Breast epithelium (tissue), 4 donors: ENCODE measurements at regions not wholly inside any gene's neighbourhood (a gene's known extent, or its start where the extent isn't known, plus 50 kb on each side); places are given as distances from the start of the nearest gene placed in this dataset.

Experiments
- DNase-seq, 2 donors: peaks; one replicate each; pipeline ENCODE4 v3.0.0-alpha.2; 2019; ENCODE audit warnings: low spot score in 2 of 2
- H3K27ac ChIP-seq, 2 donors: fragments of 200-600 bp; sonication (generic) in 1 of 2; one replicate each; pipeline ENCODE4 v1.5.1; 2016 to 2019; ENCODE audit warnings: mild to moderate bottlenecking in 1 of 2
- H3K27me3 ChIP-seq, 2 donors: fragments of 200-600 bp; sonication (generic) in 1 of 2; one replicate each; pipeline versions ENCODE4 v1.5.1 to v1.6.0; 2017 to 2019; ENCODE audit warnings: control low read depth in 1 of 2, mild to moderate bottlenecking in 1 of 2
- H3K36me3 ChIP-seq: fragments of 200-600 bp; one replicate; pipeline ENCODE4 v1.5.1; 2019
- H3K4me1 ChIP-seq, 2 donors: fragments of 200-600 bp; sonication (generic); one replicate each; pipeline ENCODE4 v1.5.1; 2016 to 2019; ENCODE audit warnings: control low read depth in 1 of 2
- H3K4me3 ChIP-seq, 3 donors: fragments of 200-600 bp; sonication (generic); 1 replicate in 2 of 3; 2 replicates in 1 of 3; pipeline ENCODE4 v1.5.1; 2016 to 2019; ENCODE audit warnings: mild to moderate bottlenecking in 3 of 3, moderate library complexity in 2 of 3
- H3K9me3 ChIP-seq, 2 donors: fragments of 200-600 bp; sonication (generic) in 1 of 2; one replicate each; pipeline ENCODE4 v1.5.1; 2016 to 2019; ENCODE audit warnings: control low read depth in 1 of 2
- CTCF ChIP-seq, 3 donors: fragments of 450-650 bp; IDR thresholded peaks; one replicate each; pipeline ENCODE4 v1.5.1; 2016 to 2017; ENCODE audit warnings: antibody characterized with exemption in 3 of 3, mild to moderate bottlenecking in 3 of 3, moderate library complexity in 3 of 3
- POLR2A ChIP-seq: fragments of 450-650 bp; IDR thresholded peaks from one replicate; pipeline ENCODE4 v1.6.1; 2016; ENCODE audit warnings: antibody characterized with exemption, mild to moderate bottlenecking, moderate library complexity
- POLR2AphosphoS5 ChIP-seq, 3 donors: sonication (generic); formaldehyde crosslinking; IDR thresholded peaks; one replicate each; pipeline ENCODE4 v1.6.1; 2017; ENCODE audit warnings: antibody characterized with exemption in 3 of 3
- intact Hi-C: fragments of 100-400 bp; cut with DNase I; formaldehyde crosslinking; loops from one replicate; pipeline ENCODE4 v1.15.1; 2023; ENCODE audit warnings: low total_unique reads

GRCh38 chr2:19751631-19752030, 150.2 kb downstream of the TTC32 start:
- no peaks in the 10 kb centered on the region for H3K9me3 ChIP-seq
- no peak overlapping the region for H3K27ac ChIP-seq
- H3K4me1 ChIP-seq = no peaks in the 10 kb centered on the region
- no peak for TF ChIP-seq POLR2A
- TF ChIP-seq POLR2AphosphoS5 (IDR thresholded peaks at IDR 0.05) = no peak
- no peak for TF ChIP-seq CTCF (IDR thresholded peaks at IDR 0.05)
- no peaks in the 10 kb centered on the region for H3K36me3 ChIP-seq
- intact Hi-C loops = no loop called here
- H3K27me3 ChIP-seq = no peaks in the 10 kb centered on the region
- DNase-seq = no peak
- H3K4me3 ChIP-seq = no peak overlapping the region

- no peaks in the 10 kb centered on the region for H3K9me3 ChIP-seq
- H3K36me3 ChIP-seq = no peaks in the 10 kb centered on the region
- DNase-seq = no peak
- no peak overlapping the region for H3K4me3 ChIP-seq
- H3K27ac ChIP-seq = no peak overlapping the region
- TF ChIP-seq POLR2A = no peak
- no peaks in the 10 kb centered on the region for H3K4me1 ChIP-seq
- no peaks in the 10 kb centered on the region for H3K27me3 ChIP-seq
- intact Hi-C loops = no loop called here
Observed at GRCh38 chr2:19750136-19750535, 151.6 kb downstream of the TTC32 start.

DNA sequence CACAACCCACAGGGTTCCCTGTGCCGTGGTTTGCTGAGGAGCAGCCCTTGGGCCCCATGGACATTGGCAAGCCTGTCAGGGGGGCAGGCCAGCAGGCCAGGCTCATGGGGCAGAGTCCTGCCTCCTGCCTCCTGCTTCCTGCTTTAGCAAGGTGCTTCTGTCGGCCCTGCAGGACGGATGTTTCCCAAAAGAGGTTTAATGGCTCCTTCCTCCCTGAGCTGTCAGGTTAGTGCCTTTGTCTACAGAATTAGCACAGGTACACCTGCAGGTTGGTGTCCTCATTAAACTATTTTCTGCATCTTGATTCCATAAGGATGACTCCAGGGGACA, 152.3 kb downstream of the TTC32 start:
- DNase-seq = no peak
- no peaks in the 10 kb centered on the region for H3K36me3 ChIP-seq
- H3K27me3 ChIP-seq = no peaks in the 10 kb centered on the region
- H3K9me3 ChIP-seq = no peaks in the 10 kb centered on the region
- no peaks in the 10 kb centered on the region for H3K4me1 ChIP-seq
- intact Hi-C loops = no loop called here
- H3K27ac ChIP-seq = no peak overlapping the region
- H3K4me3 ChIP-seq = no peak overlapping the region
- TF ChIP-seq POLR2AphosphoS5 (IDR thresholded peaks at IDR 0.05) (no peak), CTCF (IDR thresholded peaks at IDR 0.05) (no peak), POLR2A (no peak)

GRCh38 chr2:19748711-19749506, 152.9 kb downstream of the TTC32 start:
- no peaks in the 10 kb centered on the region for H3K9me3 ChIP-seq
- intact Hi-C loops = no loop called here
- no peaks in the 10 kb centered on the region for H3K4me1 ChIP-seq
- no peak overlapping the region for H3K27ac ChIP-seq
- no peak overlapping the region for H3K4me3 ChIP-seq
- TF ChIP-seq CTCF (IDR thresholded peaks at IDR 0.05) (no peak), POLR2A (no peak), POLR2AphosphoS5 (IDR thresholded peaks at IDR 0.05) (no peak)
- no peaks in the 10 kb centered on the region for H3K36me3 ChIP-seq
- no peaks in the 10 kb centered on the region for H3K27me3 ChIP-seq
- no peak for DNase-seq

GRCh38 chr2:19748073-19748375, 153.8 kb downstream of the TTC32 start:
- no peak overlapping the region for H3K27ac ChIP-seq
- no peaks in the 10 kb centered on the region for H3K36me3 ChIP-seq
- intact Hi-C loops = no loop called here
- no peaks in the 10 kb centered on the region for H3K27me3 ChIP-seq
- H3K4me3 ChIP-seq = no peak overlapping the region
- DNase-seq = no peak
- no peaks in the 10 kb centered on the region for H3K4me1 ChIP-seq
- no peaks in the 10 kb centered on the region for H3K9me3 ChIP-seq
- TF ChIP-seq POLR2A (no peak), CTCF (IDR thresholded peaks at IDR 0.05) (no peak), POLR2AphosphoS5 (IDR thresholded peaks at IDR 0.05) (no peak)
